HepG2 (cell line): ENCODE measurements at regions not wholly inside any gene's neighbourhood (a gene's known extent, or its start where the extent isn't known, plus 50 kb on each side); places are given as distances from the start of the nearest gene placed in this dataset.

Experiments used
- ATAC-seq: fragments of 200-7000 bp; cut with Tn5 transposase; 3 replicates; pipeline ENCODE4 v1.9.1; 2020; ENCODE audit warnings: mild to moderate bottlenecking, moderate library complexity
- BruUV-seq: library from RNA; stranded (reverse); fragments of 400-500 nt; replicated peaks from 2 replicates; lab custom pipeline; 2021; lab: Mats Ljungman, UMichigan
- CTCF ChIA-PET: fragments of 300-600 bp; formaldehyde crosslinking; extraction: SDS; loops from one replicate; lab custom pipeline; 2021; ENCODE audit warnings: low total read pairs, inconsistent platforms, low intra/inter-chr PET ratio; lab: Yijun Ruan, JAX
- POLR2A ChIA-PET: fragments of 350-600 bp; sonication (Branson Sonifier 250); formaldehyde crosslinking; loops from one replicate; lab custom pipeline; 2020; ENCODE audit warnings: antibody characterized with exemption, inconsistent platforms; lab: Yijun Ruan, JAX
- DNase-seq: peaks from one replicate; pipeline ENCODE4 v3.0.0-alpha.2; 2015; ENCODE audit warnings: low spot score
- FAIRE-seq: peaks from 3 replicates; lab custom pipeline; 2011; peaks lifted over from hg19 to GRCh38; lab: Jason Lieb, UNC
- H2AFZ ChIP-seq: one replicate; pipeline ENCODE4 v1.6.1; 2011; ENCODE audit warnings: low read length, inconsistent platforms
- H3K27ac ChIP-seq: fragments of 300-600 bp; 3 replicates; pipeline ENCODE4 v1.8.0; 2011; ENCODE audit warnings: mixed run types, mild to moderate bottlenecking, mixed read lengths, low read length, inconsistent platforms; ENCODE audit not compliant: insufficient read depth; ENCODE audit errors: extremely low read length
- H3K27me3 ChIP-seq, 2 experiments: fragments of 200-600 bp in 1 of 2; 2 replicates in 1 of 2; 3 replicates in 1 of 2; pipeline versions ENCODE4 v1.6.0 to v1.8.0; 2011; ENCODE audit warnings: low read length in 2 of 2, mild to moderate bottlenecking in 2 of 2, moderate library complexity in 2 of 2, inconsistent platforms in 1 of 2; ENCODE audit not compliant: insufficient read depth in 2 of 2, control insufficient read depth in 1 of 2
- H3K36me3 ChIP-seq, 2 experiments: fragments of 200-600 bp in 1 of 2; replicated peaks in 1 of 2; 2 replicates in 1 of 2; 3 replicates in 1 of 2; pipeline versions ENCODE4 v1.5.1 to v1.8.0; 2011; ENCODE audit warnings: low read length in 2 of 2, inconsistent platforms in 1 of 2; ENCODE audit not compliant: insufficient read depth in 2 of 2, control insufficient read depth in 1 of 2
- H3K4me1 ChIP-seq: 2 replicates; pipeline ENCODE4 v1.5.1; 2012; ENCODE audit warnings: low read length, inconsistent platforms; ENCODE audit not compliant: insufficient read depth
- H3K4me2 ChIP-seq: 2 replicates; pipeline ENCODE4 v1.6.0; 2011; ENCODE audit warnings: low read depth, low read length, inconsistent platforms
- H3K4me3 ChIP-seq, 3 experiments: fragments of 200-600 bp in 1 of 3; sonication (generic), shearing (Covaris generic) in 1 of 3; replicated peaks in 1 of 3; 2 replicates each; pipeline ENCODE4 v1.5.1; 2011 to 2016; ENCODE audit warnings: low read length in 3 of 3, inconsistent platforms in 2 of 3, low read depth in 2 of 3, mild to moderate bottlenecking in 2 of 3, control low read depth in 1 of 3, mixed read lengths in 1 of 3; ENCODE audit not compliant: insufficient read depth in 1 of 3
- H3K79me2 ChIP-seq: one replicate; pipeline ENCODE4 v1.6.1; 2011; ENCODE audit warnings: low read length, inconsistent platforms; ENCODE audit not compliant: insufficient read depth
- H3K9ac ChIP-seq: 2 replicates; pipeline ENCODE4 v1.6.0; 2011; ENCODE audit warnings: mild to moderate bottlenecking, low read depth, low read length, inconsistent platforms; ENCODE audit not compliant: insufficient read depth
- H3K9me3 ChIP-seq: 2 replicates; pipeline ENCODE4 v1.5.1; 2012; ENCODE audit warnings: mild to moderate bottlenecking, low read length
- H4K20me1 ChIP-seq: 2 replicates; pipeline ENCODE4 v1.6.0; 2011; ENCODE audit warnings: inconsistent platforms, mild to moderate bottlenecking, low read length, moderate library complexity; ENCODE audit not compliant: insufficient read depth
- ARNT ChIP-seq: fragments of 450-650 bp; IDR thresholded peaks from 2 replicates; pipeline ENCODE4 v1.6.1; 2017
- CREB3 ChIP-seq: sonication (generic); formaldehyde crosslinking; IDR thresholded peaks from 2 replicates; pipeline ENCODE4 v1.5.0; 2020; ENCODE audit warnings: missing genetic modification reagents
- E2F5 ChIP-seq: sonication (generic); formaldehyde crosslinking; conservative IDR thresholded peaks from 2 replicates; pipeline ENCODE4 v1.4.0; 2020; ENCODE audit warnings: missing genetic modification reagents
- ETV5 ChIP-seq: IDR thresholded peaks from 2 replicates; pipeline ENCODE4 v1.6.1; 2018; ENCODE audit warnings: missing biosample characterization, missing genetic modification reagents, inconsistent platforms, borderline replicate concordance
- MEIS2 ChIP-seq: sonication (generic); formaldehyde crosslinking; IDR thresholded peaks from 2 replicates; pipeline ENCODE4 v1.9.0; 2021; ENCODE audit warnings: mild to moderate bottlenecking, missing genetic modification reagents
- NFKBIZ ChIP-seq: IDR thresholded peaks from 2 replicates; pipeline ENCODE4 v1.6.1; 2018; ENCODE audit warnings: missing genetic modification reagents, missing compliant biosample characterization
- PCBP2 ChIP-seq: fragments of 200-400 bp; formaldehyde crosslinking; optimal IDR thresholded peaks from 2 replicates; pipeline ENCODE3; 2018; ENCODE audit warnings: low read length, low read depth; ENCODE audit not compliant: poor library complexity, severe bottlenecking
- TMF1 ChIP-seq: sonication (generic); formaldehyde crosslinking; IDR thresholded peaks from 2 replicates; pipeline ENCODE4 v1.8.1; 2022; ENCODE audit warnings: low read depth, missing genetic modification reagents
- ZBTB3 ChIP-seq: sonication (generic); formaldehyde crosslinking; IDR thresholded peaks from 2 replicates; pipeline ENCODE4 v1.4.0; 2020; ENCODE audit warnings: low read depth, mild to moderate bottlenecking, moderate library complexity, missing genetic modification reagents, borderline replicate concordance
- ZNF225 ChIP-seq: sonication (generic); formaldehyde crosslinking; IDR thresholded peaks from 2 replicates; pipeline ENCODE4 v1.4.0; 2020; ENCODE audit warnings: mild to moderate bottlenecking, missing genetic modification reagents
- ZNF256 ChIP-seq: sonication (generic); formaldehyde crosslinking; conservative IDR thresholded peaks from 2 replicates; pipeline ENCODE4 v1.4.0; 2020; ENCODE audit warnings: missing genetic modification reagents
- ZNF333 ChIP-seq: sonication (generic); formaldehyde crosslinking; IDR thresholded peaks from 2 replicates; pipeline ENCODE4 v1.4.0; 2020; ENCODE audit warnings: mild to moderate bottlenecking, missing genetic modification reagents, borderline replicate concordance
- ZNF580 ChIP-seq: IDR thresholded peaks from 2 replicates; pipeline ENCODE4 v1.6.1; 2016; ENCODE audit warnings: low read depth, borderline replicate concordance
- ZNF841 ChIP-seq: sonication (generic); formaldehyde crosslinking; IDR thresholded peaks from 2 replicates; pipeline ENCODE4 v1.8.1; 2023; ENCODE audit warnings: missing genetic modification reagents, borderline replicate concordance
- WGBS: methylation state at CpG from one replicate; pipeline ENCODE4 v1.1.6; 2017; ENCODE audit warnings: low lambda C conversion rate; 5-methylcytosine and 5-hydroxymethylcytosine counted together
- in situ Hi-C: cut with HindIII; loops from 2 replicates; pipeline ENCODE4 v1.10.0; 2017; ENCODE audit warnings: low pct_unique_long_range_greater_than_20kb; ENCODE audit not compliant: extremely low pct_ligation_motif_present
- intact Hi-C: fragments of 100-400 bp; cut with micrococcal nuclease; formaldehyde crosslinking; loops from one replicate; pipeline ENCODE4 v1.10.0; 2022; ENCODE audit not compliant: unreplicated experiment
- TF ChIP-seq, protein P1 (sequence below): sonication (generic); formaldehyde crosslinking; IDR thresholded peaks from 2 replicates; pipeline ENCODE4 v1.5.0; 2020; ENCODE audit warnings: mild to moderate bottlenecking, missing genetic modification reagents, borderline replicate concordance

DNA sequence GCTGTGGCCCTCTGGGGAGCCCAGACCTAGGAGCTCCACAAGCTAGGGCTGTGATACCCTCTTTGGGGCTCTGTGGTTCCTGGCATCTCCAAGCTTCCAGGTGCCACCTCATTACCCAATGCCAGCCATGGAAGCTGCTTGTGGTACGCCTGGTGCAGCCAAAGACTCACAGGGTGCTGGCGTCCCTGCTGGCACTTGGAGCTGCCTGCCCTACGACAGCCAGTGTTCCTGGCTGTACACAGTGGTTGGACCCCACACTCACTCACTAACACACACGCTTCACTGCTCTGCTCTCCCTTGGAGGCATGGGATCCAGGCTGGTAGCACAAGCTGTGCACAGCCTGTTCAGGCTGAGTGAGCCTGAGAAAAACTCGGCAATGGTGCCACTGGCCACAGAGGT is 894.1 kb upstream of the PHF14 start (continued):
- TF ChIP-seq ZNF580 (CRISPR knock-in tag) (no peak), MEIS2 (CRISPR knock-in tag) (no peak), ZNF225 (CRISPR knock-in tag) (no peak), NFKBIZ (no peak)

GRCh38 chr7:10082896-10083295 is 890.8 kb upstream of the PHF14 start:
- DNase-seq (no peak), FAIRE-seq (no peak), ATAC-seq (no peak)
- no peak overlapping the region for H3K9ac ChIP-seq
- H3K36me3 ChIP-seq = no peaks in the 10 kb centered on the region
- H2AFZ ChIP-seq = no peak overlapping the region
- no peak for TF ChIP-seq CREB3 (CRISPR knock-in tag)
- no peak for TF ChIP-seq E2F5 (CRISPR knock-in tag)
- TF ChIP-seq ZNF333 = no peak
- TF ChIP-seq ETV5 (CRISPR knock-in tag) = no peak
- no peak for TF ChIP-seq TMF1
- TF ChIP-seq, protein P1, sequence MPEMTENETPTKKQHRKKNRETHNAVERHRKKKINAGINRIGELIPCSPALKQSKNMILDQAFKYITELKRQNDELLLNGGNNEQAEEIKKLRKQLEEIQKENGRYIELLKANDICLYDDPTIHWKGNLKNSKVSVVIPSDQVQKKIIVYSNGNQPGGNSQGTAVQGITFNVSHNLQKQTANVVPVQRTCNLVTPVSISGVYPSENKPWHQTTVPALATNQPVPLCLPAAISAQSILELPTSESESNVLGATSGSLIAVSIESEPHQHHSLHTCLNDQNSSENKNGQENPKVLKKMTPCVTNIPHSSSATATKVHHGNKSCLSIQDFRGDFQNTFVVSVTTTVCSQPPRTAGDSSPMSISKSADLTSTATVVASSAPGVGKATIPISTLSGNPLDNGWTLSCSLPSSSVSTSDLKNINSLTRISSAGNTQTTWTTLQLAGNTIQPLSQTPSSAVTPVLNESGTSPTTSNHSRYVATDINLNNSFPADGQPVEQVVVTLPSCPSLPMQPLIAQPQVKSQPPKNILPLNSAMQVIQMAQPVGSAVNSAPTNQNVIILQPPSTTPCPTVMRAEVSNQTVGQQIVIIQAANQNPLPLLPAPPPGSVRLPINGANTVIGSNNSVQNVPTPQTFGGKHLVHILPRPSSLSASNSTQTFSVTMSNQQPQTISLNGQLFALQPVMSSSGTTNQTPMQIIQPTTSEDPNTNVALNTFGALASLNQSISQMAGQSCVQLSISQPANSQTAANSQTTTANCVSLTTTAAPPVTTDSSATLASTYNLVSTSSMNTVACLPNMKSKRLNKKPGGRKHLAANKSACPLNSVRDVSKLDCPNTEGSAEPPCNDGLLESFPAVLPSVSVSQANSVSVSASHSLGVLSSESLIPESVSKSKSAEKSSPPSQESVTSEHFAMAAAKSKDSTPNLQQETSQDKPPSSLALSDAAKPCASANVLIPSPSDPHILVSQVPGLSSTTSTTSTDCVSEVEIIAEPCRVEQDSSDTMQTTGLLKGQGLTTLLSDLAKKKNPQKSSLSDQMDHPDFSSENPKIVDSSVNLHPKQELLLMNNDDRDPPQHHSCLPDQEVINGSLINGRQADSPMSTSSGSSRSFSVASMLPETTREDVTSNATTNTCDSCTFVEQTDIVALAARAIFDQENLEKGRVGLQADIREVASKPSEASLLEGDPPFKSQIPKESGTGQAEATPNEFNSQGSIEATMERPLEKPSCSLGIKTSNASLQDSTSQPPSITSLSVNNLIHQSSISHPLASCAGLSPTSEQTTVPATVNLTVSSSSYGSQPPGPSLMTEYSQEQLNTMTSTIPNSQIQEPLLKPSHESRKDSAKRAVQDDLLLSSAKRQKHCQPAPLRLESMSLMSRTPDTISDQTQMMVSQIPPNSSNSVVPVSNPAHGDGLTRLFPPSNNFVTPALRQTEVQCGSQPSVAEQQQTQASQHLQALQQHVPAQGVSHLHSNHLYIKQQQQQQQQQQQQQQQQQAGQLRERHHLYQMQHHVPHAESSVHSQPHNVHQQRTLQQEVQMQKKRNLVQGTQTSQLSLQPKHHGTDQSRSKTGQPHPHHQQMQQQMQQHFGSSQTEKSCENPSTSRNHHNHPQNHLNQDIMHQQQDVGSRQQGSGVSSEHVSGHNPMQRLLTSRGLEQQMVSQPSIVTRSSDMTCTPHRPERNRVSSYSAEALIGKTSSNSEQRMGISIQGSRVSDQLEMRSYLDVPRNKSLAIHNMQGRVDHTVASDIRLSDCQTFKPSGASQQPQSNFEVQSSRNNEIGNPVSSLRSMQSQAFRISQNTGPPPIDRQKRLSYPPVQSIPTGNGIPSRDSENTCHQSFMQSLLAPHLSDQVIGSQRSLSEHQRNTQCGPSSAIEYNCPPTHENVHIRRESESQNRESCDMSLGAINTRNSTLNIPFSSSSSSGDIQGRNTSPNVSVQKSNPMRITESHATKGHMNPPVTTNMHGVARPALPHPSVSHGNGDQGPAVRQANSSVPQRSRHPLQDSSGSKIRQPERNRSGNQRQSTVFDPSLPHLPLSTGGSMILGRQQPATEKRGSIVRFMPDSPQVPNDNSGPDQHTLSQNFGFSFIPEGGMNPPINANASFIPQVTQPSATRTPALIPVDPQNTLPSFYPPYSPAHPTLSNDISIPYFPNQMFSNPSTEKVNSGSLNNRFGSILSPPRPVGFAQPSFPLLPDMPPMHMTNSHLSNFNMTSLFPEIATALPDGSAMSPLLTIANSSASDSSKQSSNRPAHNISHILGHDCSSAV (CRISPR knock-in tag) = no peak
- no peak for TF ChIP-seq ZBTB3 (CRISPR knock-in tag)
- TF ChIP-seq ZNF256 = no peak
- no peak for TF ChIP-seq ZNF841 (CRISPR knock-in tag)
- no peak for TF ChIP-seq PCBP2
- TF ChIP-seq ARNT = no peak
- H3K27me3 ChIP-seq = no peaks in the 10 kb centered on the region
- no peaks in the 10 kb centered on the region for H4K20me1 ChIP-seq
- H3K4me1 ChIP-seq = no peaks in the 10 kb centered on the region
- BruUV-seq = no TSS peak
- H3K9me3 ChIP-seq = peaks cover 85% of the 10 kb centered on the region
- in situ Hi-C loops = no loop called here
- 0% methylated on average over 4 of the region's 4 CpGs for WGBS
- no peak overlapping the region for H3K4me2 ChIP-seq
- ChIA-PET CTCF (no interaction called here), POLR2A (no interaction called here)
- no peak overlapping the region for H3K4me3 ChIP-seq
- no peaks in the 10 kb centered on the region for H3K79me2 ChIP-seq
- H3K27ac ChIP-seq = no peak overlapping the region
- intact Hi-C loops = no loop called here
